A549 (cell line): ENCODE measurements at regions not wholly inside any gene's neighbourhood (a gene's known extent, or its start where the extent isn't known, plus 50 kb on each side); places are given as distances from the start of the nearest gene placed in this dataset.

Source experiments
- ATAC-seq, 2 experiments: fragments of 200-7000 bp in 1 of 2; fragments of >200 bp in 1 of 2; cut with Nextera tagmentation in 1 of 2; cut with Tn5 transposase in 1 of 2; 3 replicates each; pipeline versions ENCODE4 v1.8.0 to v1.9.1; 2018 to 2020; ENCODE audit warnings: mild to moderate bottlenecking in 1 of 2, moderate library complexity in 1 of 2
- CTCF ChIA-PET: fragments of 300-600 bp; sonication (Branson Sonifier 250); formaldehyde crosslinking; extraction: SDS; loops from one replicate; lab custom pipeline; 2021; ENCODE audit warnings: antibody characterized with exemption, inconsistent platforms; lab: Yijun Ruan, JAX
- POLR2A ChIA-PET: fragments of 350-600 bp; formaldehyde crosslinking; extraction: SDS; loops from one replicate; lab custom pipeline; 2021; ENCODE audit warnings: antibody characterized with exemption, inconsistent platforms; lab: Yijun Ruan, JAX
- DNase-seq, 2 experiments: peaks; one replicate each; pipeline versions ENCODE4 v3.0.0 to v3.0.0-alpha.2; 2011 to 2016; ENCODE audit warnings: low read depth in 1 of 2, low spot score in 1 of 2
- FAIRE-seq: peaks from 2 replicates; lab custom pipeline; 2011; peaks lifted over from hg19 to GRCh38; lab: Jason Lieb, UNC
- H3K27ac ChIP-seq, 2 experiments: fragments of >200 bp; sonication (Bioruptor Twin); formaldehyde crosslinking; 3 replicates each; pipeline ENCODE4 v1.5.1; 2016 to 2017
- H3K4me1 ChIP-seq: fragments of >200 bp; sonication (Bioruptor Twin); formaldehyde crosslinking; 3 replicates; pipeline ENCODE4 v1.6.1; 2016
- H3K4me2 ChIP-seq: fragments of >200 bp; sonication (Bioruptor Twin); formaldehyde crosslinking; 3 replicates; pipeline ENCODE4 v1.6.1; 2016
- H3K4me3 ChIP-seq: fragments of >200 bp; sonication (Bioruptor Twin); formaldehyde crosslinking; 3 replicates; pipeline ENCODE4 v1.5.1; 2016
- H3K9me3 ChIP-seq: fragments of >200 bp; sonication (Bioruptor Twin); formaldehyde crosslinking; 3 replicates; pipeline ENCODE4 v1.6.1; 2016
- ATOH8 ChIP-seq: fragments of 250-450 bp; sonication (Bioruptor Pico); IDR thresholded peaks from 2 replicates; pipeline ENCODE4 v1.5.0; 2020; ENCODE audit warnings: low read depth, mild to moderate bottlenecking, moderate library complexity
- BCL3 ChIP-seq: fragments of >200 bp; sonication (Bioruptor Twin); formaldehyde crosslinking; IDR thresholded peaks from 3 replicates; pipeline ENCODE4 v1.6.1; 2016
- EHF ChIP-seq: fragments of 250-450 bp; sonication (Bioruptor Pico); IDR thresholded peaks from 2 replicates; pipeline ENCODE4 v1.5.0; 2020; ENCODE audit warnings: mild to moderate bottlenecking
- ESRRA ChIP-seq: fragments of 150-350 bp; IDR thresholded peaks from 2 replicates; pipeline ENCODE4 v1.6.1; 2014; ENCODE audit warnings: mild to moderate bottlenecking, low read length, borderline replicate concordance
- HMGXB4 ChIP-seq: fragments of 250-450 bp; sonication (Bioruptor Pico); IDR thresholded peaks from 2 replicates; pipeline ENCODE4 v1.5.0; 2021; ENCODE audit warnings: mild to moderate bottlenecking, moderate library complexity, borderline replicate concordance
- HOXB5 ChIP-seq: fragments of 250-450 bp; sonication (Bioruptor Pico); IDR thresholded peaks from 2 replicates; pipeline ENCODE4 v1.5.0; 2020; ENCODE audit warnings: mild to moderate bottlenecking, moderate library complexity
- JUNB ChIP-seq: fragments of >200 bp; sonication (Bioruptor Twin); formaldehyde crosslinking; IDR thresholded peaks from 2 replicates; pipeline ENCODE4 v1.6.1; 2016
- MAX ChIP-seq: IDR thresholded peaks from 2 replicates; pipeline ENCODE4 v1.6.1; 2012
- NFE2L2 ChIP-seq: fragments of 150-350 bp; conservative IDR thresholded peaks from 2 replicates; pipeline ENCODE4 v1.6.1; 2014; ENCODE audit warnings: low read length
- POLR2A ChIP-seq: IDR thresholded peaks from 2 replicates; pipeline ENCODE4 v1.6.1; 2012; ENCODE audit warnings: mild to moderate bottlenecking, low read length
- POLR2AphosphoS2 ChIP-seq: conservative IDR thresholded peaks from 2 replicates; pipeline ENCODE4 v1.6.1; 2012; ENCODE audit warnings: low read length, improper control_type of control experiment, inconsistent platforms
- RAD21 ChIP-seq, 2 experiments: fragments of >200 bp in 1 of 2; sonication (Bioruptor Twin) in 1 of 2; formaldehyde crosslinking in 1 of 2; IDR thresholded peaks in 1 of 2; conservative IDR thresholded peaks in 1 of 2; 2 replicates in 1 of 2; 3 replicates in 1 of 2; pipeline ENCODE4 v1.6.1; 2012 to 2018; ENCODE audit warnings: inconsistent platforms in 1 of 2
- RARB ChIP-seq: fragments of 250-450 bp; sonication (Bioruptor Pico); IDR thresholded peaks from 2 replicates; pipeline ENCODE4 v1.8.0; 2021; ENCODE audit warnings: mild to moderate bottlenecking, moderate library complexity
- RFX5 ChIP-seq: fragments of 450-650 bp; IDR thresholded peaks from 2 replicates; pipeline ENCODE4 v1.7.1; 2014; ENCODE audit warnings: antibody characterized with exemption, mild to moderate bottlenecking, moderate library complexity
- SMC3 ChIP-seq: fragments of >200 bp; sonication (Bioruptor Twin); formaldehyde crosslinking; IDR thresholded peaks from 3 replicates; pipeline ENCODE4 v1.6.1; 2018; ENCODE audit warnings: inconsistent platforms
- TP53 ChIP-seq: fragments of 250-450 bp; sonication (Bioruptor Pico); IDR thresholded peaks from 2 replicates; pipeline ENCODE4 v1.5.0; 2021; ENCODE audit warnings: mild to moderate bottlenecking, moderate library complexity
- ZFP36 ChIP-seq: fragments of 450-650 bp; IDR thresholded peaks from 2 replicates; pipeline ENCODE4 v1.6.1; 2014; ENCODE audit warnings: borderline replicate concordance; ENCODE audit not compliant: partially characterized antibody
- ZNF302 ChIP-seq: fragments of 250-450 bp; sonication (Bioruptor Pico); IDR thresholded peaks from 2 replicates; pipeline ENCODE4 v1.9.0; 2021; ENCODE audit warnings: inconsistent platforms, mild to moderate bottlenecking, moderate library complexity
- ZSCAN20 ChIP-seq: fragments of 250-450 bp; sonication (Bioruptor Pico); IDR thresholded peaks from 2 replicates; pipeline ENCODE4 v1.8.0; 2022; ENCODE audit warnings: mild to moderate bottlenecking, moderate library complexity
- WGBS: methylation state at CpG from one replicate; pipeline ENCODE4 v1.1.6; 2017; ENCODE audit errors: missing lambda C conversion rate; 5-methylcytosine and 5-hydroxymethylcytosine counted together

GRCh38 chr3:110813541-110813940, 258.1 kb upstream of the NECTIN3 start:
- POLR2A ChIA-PET = no interaction called here

GRCh38 chr3:110814170-110815007, 257.2 kb upstream of the NECTIN3 start:
- peak overlapping the region; percentile 17; the same call in 1 of the 3 replicates for H3K4me2 ChIP-seq
- FAIRE-seq (no peak), ATAC-seq (peak; percentile 47 to 56; a peak in 5 of 6 replicates), DNase-seq (peak in 1 of 2 experiments; percentile 17)
- peaks cover 17% of the 10 kb centered on the region; the same call in 1 of the 3 replicates for H3K4me1 ChIP-seq
- CTCF ChIA-PET = no interaction called here
- H3K9me3 ChIP-seq = no peaks in the 10 kb centered on the region
- H3K27ac ChIP-seq = peak overlapping the region; percentile 4 to 53; a peak in 2 of 6 replicates
- H3K4me3 ChIP-seq = no peak overlapping the region
- POLR2A ChIA-PET = no interaction called here
- TF ChIP-seq RAD21 (conservative IDR thresholded peaks at IDR 0.05 in 1 of 2, IDR thresholded peaks at IDR 0.05 in 1 of 2) (no peak), RARB (CRISPR knock-in tag) (no peak), NFE2L2 (no peak), ZNF302 (CRISPR knock-in tag) (no peak), RFX5 (no peak), TP53 (CRISPR knock-in tag) (no peak), ZFP36 (no peak), BCL3 (no peak), ESRRA (no peak), EHF (CRISPR knock-in tag) (no peak), POLR2AphosphoS2 (no peak)
- TF ChIP-seq, all 56 proteins: peak for 0
- 65% methylated on average over 5 of the region's 5 CpGs for WGBS

More at GRCh38 chr3:110813541-110813940, 258.1 kb upstream of the NECTIN3 start:
- Histone ChIP-seq H3K27ac (peak overlapping the region in 1 of 2 experiments; percentile 28; a peak in 2 of 6 replicates), H3K4me3 (no peak overlapping the region), H3K4me1 (peaks cover 17% of the 10 kb centered on the region; the same call in 1 of the 3 replicates), H3K4me2 (no peak overlapping the region), H3K9me3 (no peaks in the 10 kb centered on the region)
- no peak for FAIRE-seq
- CTCF ChIA-PET = no interaction called here
- WGBS = 44% methylated on average over 2 of the region's 2 CpGs
- TF ChIP-seq RARB (CRISPR knock-in tag) (no peak), HMGXB4 (no peak), BCL3 (no peak), SMC3 (no peak), ZSCAN20 (no peak), POLR2AphosphoS2 (no peak), RAD21 (conservative IDR thresholded peaks at IDR 0.05 in 1 of 2, IDR thresholded peaks at IDR 0.05 in 1 of 2) (no peak), JUNB (no peak), MAX (no peak), ZNF302 (CRISPR knock-in tag) (no peak), HOXB5 (CRISPR knock-in tag) (no peak), POLR2A (no peak), ATOH8 (no peak)
- DNase-seq = no peak
- ATAC-seq = no peak
